ENCODE measurements at regions not wholly inside any gene's neighbourhood (a gene's known extent, or its start where the extent isn't known, plus 50 kb on each side); places are given as distances from the start of the nearest gene placed in this dataset.

DNA sequence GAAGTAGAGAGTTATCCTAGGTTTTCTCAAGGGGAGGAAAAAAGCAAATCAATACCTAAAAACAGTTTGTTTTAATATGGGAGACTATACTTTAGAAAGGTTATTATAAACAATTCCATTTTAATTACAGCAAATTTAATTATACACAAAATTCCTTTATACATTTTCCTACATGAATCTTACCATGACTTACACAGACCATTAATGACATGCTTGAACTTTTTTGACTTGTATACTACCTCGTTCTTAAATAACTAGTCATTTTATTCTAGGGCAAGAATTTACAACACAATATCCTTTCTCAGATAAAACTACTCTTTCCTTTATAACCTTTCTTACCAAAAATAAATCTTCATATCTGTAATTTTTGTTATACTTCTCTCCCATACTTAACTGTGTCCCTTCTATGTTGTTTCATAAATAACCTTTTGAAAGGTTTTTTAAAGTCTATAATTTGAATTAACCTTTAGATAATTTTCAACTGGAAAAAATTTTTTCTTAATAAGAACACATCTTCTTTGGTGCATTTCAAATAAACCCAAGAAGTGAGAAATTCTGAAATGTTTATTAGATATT lies 729.4 kb downstream of the TENT5A start:
- H4K5ac ChIP-seq (ENCODE audit: insufficient read length, low read depth, low read length) = no peak overlapping the region
- no peaks in the 10 kb centered on the region for H3K79me2 ChIP-seq (ENCODE audit: control insufficient read depth in 1 of 2, insufficient read depth in 2 of 2, low read length in 2 of 2)
- CTCF ChIA-PET (ENCODE audit: partially characterized antibody) = interaction anchor here (0.6 kb wide), 1 partner anchor 823 kb away, joined by 3 read pairs; no protein-coding TSS in a partner anchor
- no peak overlapping the region for H3K4me3 ChIP-seq (ENCODE audit: extremely low read depth in 1 of 4, insufficient read depth in 2 of 4, low read depth in 3 of 4, low read length in 4 of 4)
- WGBS, 2 experiments (ENCODE audit: extremely low coverage in 1 of 2, insufficient coverage in 1 of 2, insufficient read length in 1 of 2, insufficient replicate concordance in 2 of 2, low coverage in 1 of 2, low lambda C conversion rate in 2 of 2, missing lambda C conversion rate in 1 of 2) = 86% methylated on average over 1 of the region's 1 CpG; no CpG with 5 or more reads in 1 of the 2 experiments
- no peak overlapping the region for H3K23ac ChIP-seq (ENCODE audit: insufficient read length)
- peaks cover 0 to 4% (median 0%) of the 10 kb centered on the region in 4 experiments; a peak in 2 of 8 replicates for H3K36me3 ChIP-seq (ENCODE audit: control insufficient read depth in 2 of 4, insufficient read depth in 4 of 4, low read length in 3 of 4)
- H3K23me2 ChIP-seq (ENCODE audit: low read depth, low read length) = no peaks in the 10 kb centered on the region
- H3K4me2 ChIP-seq (ENCODE audit: insufficient read depth in 1 of 2, low read depth in 2 of 2, low read length in 2 of 2) = no peak overlapping the region
- no peak overlapping the region for H3K18ac ChIP-seq (ENCODE audit: extremely low read depth, low read length)
- H3K27me3 ChIP-seq (replicated peaks in 1 of 4; ENCODE audit: control insufficient read depth in 3 of 4, extremely low read depth in 1 of 4, insufficient read depth in 3 of 4, low read length in 3 of 4) = no peaks in the 10 kb centered on the region
- no peaks in the 10 kb centered on the region for H3K79me1 ChIP-seq (ENCODE audit: low read depth, low read length)
- no peak overlapping the region for H2BK12ac ChIP-seq (ENCODE audit: low read depth, low read length)
- H3K4ac ChIP-seq (replicated peaks; ENCODE audit: insufficient read length, low read depth, low read length) = no peak overlapping the region
- H3K27ac ChIP-seq (ENCODE audit: low read depth, low read length) = no peak overlapping the region
- H3K56ac ChIP-seq (replicated peaks; ENCODE audit: insufficient read length, low read depth, low read length) = no peak overlapping the region
- H2BK20ac ChIP-seq (ENCODE audit: low read length) = no peak overlapping the region
- no peak overlapping the region for H2BK5ac ChIP-seq (ENCODE audit: low read depth, low read length)
- H2BK120ac ChIP-seq (replicated peaks; ENCODE audit: low read depth, low read length) = no peak overlapping the region
- no peak overlapping the region for H3K9ac ChIP-seq (replicated peaks in 1 of 4; ENCODE audit: extremely low read depth in 1 of 4, low read depth in 3 of 4, low read length in 3 of 4)
- H3K9me3 ChIP-seq (ENCODE audit: insufficient read depth in 2 of 2, low read depth in 1 of 2, low read length in 1 of 2) = peaks cover 37 to 48% of the 10 kb centered on the region in 2 experiments
- H2BK15ac ChIP-seq (ENCODE audit: low read length) = no peak overlapping the region
- no peak overlapping the region for H2AFZ ChIP-seq (ENCODE audit: low read length)
- POLR2A ChIA-PET (ENCODE audit: partially characterized antibody) = no interaction called here
- no peak overlapping the region for H4K91ac ChIP-seq (replicated peaks; ENCODE audit: insufficient read length, low read length)
- no peak overlapping the region for H3K14ac ChIP-seq (ENCODE audit: insufficient read length)
- no peak overlapping the region for H2AK5ac ChIP-seq (ENCODE audit: low read depth, low read length)
- no peak overlapping the region for H4K8ac ChIP-seq (ENCODE audit: extremely low read depth, insufficient read depth, low read length)
- FAIRE-seq (no peak), DNase-seq (ENCODE audit: low read depth in 1 of 2, low spot score in 2 of 2) (no peak)
- no peaks in the 10 kb centered on the region for H4K20me1 ChIP-seq (replicated peaks in 1 of 2; ENCODE audit: control insufficient read depth in 1 of 2, insufficient read depth in 2 of 2, low read length in 2 of 2)
- H3K4me1 ChIP-seq (replicated peaks in 1 of 4; ENCODE audit: control insufficient read depth in 3 of 4, insufficient read depth in 4 of 4, low read length in 3 of 4) = no peaks in the 10 kb centered on the region
- TF ChIP-seq, protein P1, sequence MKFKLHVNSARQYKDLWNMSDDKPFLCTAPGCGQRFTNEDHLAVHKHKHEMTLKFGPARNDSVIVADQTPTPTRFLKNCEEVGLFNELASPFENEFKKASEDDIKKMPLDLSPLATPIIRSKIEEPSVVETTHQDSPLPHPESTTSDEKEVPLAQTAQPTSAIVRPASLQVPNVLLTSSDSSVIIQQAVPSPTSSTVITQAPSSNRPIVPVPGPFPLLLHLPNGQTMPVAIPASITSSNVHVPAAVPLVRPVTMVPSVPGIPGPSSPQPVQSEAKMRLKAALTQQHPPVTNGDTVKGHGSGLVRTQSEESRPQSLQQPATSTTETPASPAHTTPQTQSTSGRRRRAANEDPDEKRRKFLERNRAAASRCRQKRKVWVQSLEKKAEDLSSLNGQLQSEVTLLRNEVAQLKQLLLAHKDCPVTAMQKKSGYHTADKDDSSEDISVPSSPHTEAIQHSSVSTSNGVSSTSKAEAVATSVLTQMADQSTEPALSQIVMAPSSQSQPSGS (IDR thresholded peaks at IDR 0.05; ENCODE audit: low read length) = no peak
- TF ChIP-seq TAF1 (IDR thresholded peaks at IDR 0.05; ENCODE audit: low read depth, low read length) (no peak), BACH1 (IDR thresholded peaks at IDR 0.05; ENCODE audit: low read length) (no peak), HDAC6 (IDR thresholded peaks at IDR 0.05; ENCODE audit: low read depth, low read length) (no peak), SRF (IDR thresholded peaks at IDR 0.05; ENCODE audit: low read depth, low read length) (no peak), BCL11A (IDR thresholded peaks at IDR 0.05; ENCODE audit: low read depth in 2 of 2, low read length in 2 of 2) (no peak), CTBP2 (IDR thresholded peaks at IDR 0.05; ENCODE audit: borderline replicate concordance, insufficient read depth, insufficient read length, low read length) (no peak), ZNF274 (IDR thresholded peaks at IDR 0.05; ENCODE audit: borderline replicate concordance, extremely low read depth, low read length) (no peak), JUN (IDR thresholded peaks at IDR 0.05; ENCODE audit: low read depth, low read length) (no peak), SIRT6 (IDR thresholded peaks at IDR 0.05; ENCODE audit: low read length) (no peak)

Data from H1 (cell line).